SK-N-SH treated with all-trans-retinoic acid at 6 μM for 48 hours (cell line): ENCODE measurements at regions not wholly inside any gene's neighbourhood (a gene's known extent, or its start where the extent isn't known, plus 50 kb on each side); places are given as distances from the start of the nearest gene placed in this dataset.

ENCODE experiments used
- ATAC-seq: fragments of 200-7000 bp; cut with Tn5 transposase; 3 replicates; pipeline ENCODE4 v1.9.1; 2020; ENCODE audit warnings: mild to moderate bottlenecking, moderate library complexity
- ARNTL ChIP-seq: fragments of 450-650 bp; formaldehyde crosslinking; IDR thresholded peaks from 2 replicates; pipeline ENCODE4 v1.5.0; 2020; ENCODE audit warnings: low read depth, mild to moderate bottlenecking, moderate library complexity, borderline replicate concordance
- BACH2 ChIP-seq: fragments of 250-450 bp; sonication (Bioruptor Pico); IDR thresholded peaks from 2 replicates; pipeline ENCODE4 v1.9.0; 2021; ENCODE audit warnings: mild to moderate bottlenecking, borderline replicate concordance
- ESRRG ChIP-seq: fragments of 250-450 bp; sonication (Bioruptor Pico); IDR thresholded peaks from 2 replicates; pipeline ENCODE4 v1.6.1; 2021; ENCODE audit warnings: mild to moderate bottlenecking
- GLIS3 ChIP-seq: fragments of 250-450 bp; sonication (Bioruptor Pico); IDR thresholded peaks from 2 replicates; pipeline ENCODE4 v1.5.0; 2020; ENCODE audit warnings: mild to moderate bottlenecking, moderate library complexity
- ISL1 ChIP-seq: fragments of 250-450 bp; sonication (Bioruptor Pico); IDR thresholded peaks from 2 replicates; pipeline ENCODE4 v2.1.2; 2022; ENCODE audit warnings: mild to moderate bottlenecking, moderate library complexity
- PPARA ChIP-seq: fragments of 250-450 bp; sonication (Bioruptor Pico); IDR thresholded peaks from 2 replicates; pipeline ENCODE4 v1.5.0; 2020; ENCODE audit warnings: mild to moderate bottlenecking, borderline replicate concordance
- SNAI2 ChIP-seq: fragments of 250-450 bp; sonication (Bioruptor Pico); IDR thresholded peaks from 2 replicates; pipeline ENCODE4 v1.5.0; 2020; ENCODE audit warnings: mild to moderate bottlenecking, moderate library complexity
- TCF4 ChIP-seq: fragments of 250-450 bp; sonication (Bioruptor Pico); IDR thresholded peaks from 2 replicates; pipeline ENCODE4 v1.8.0; 2021; ENCODE audit warnings: mild to moderate bottlenecking, moderate library complexity, borderline replicate concordance
- TOX ChIP-seq: fragments of 250-450 bp; sonication (Bioruptor Pico); IDR thresholded peaks from 2 replicates; pipeline ENCODE4 v1.8.0; 2021; ENCODE audit warnings: mild to moderate bottlenecking, moderate library complexity, borderline replicate concordance
- ZC3H10 ChIP-seq: fragments of 250-450 bp; sonication (Bioruptor Pico); IDR thresholded peaks from 2 replicates; pipeline ENCODE4 v1.5.1; 2021; ENCODE audit warnings: mild to moderate bottlenecking, moderate library complexity
- ZFP30 ChIP-seq: fragments of 450-650 bp; formaldehyde crosslinking; IDR thresholded peaks from 2 replicates; pipeline ENCODE4 v1.5.0; 2022; ENCODE audit warnings: mild to moderate bottlenecking, moderate library complexity
- ZNF565 ChIP-seq: fragments of 450-650 bp; formaldehyde crosslinking; conservative IDR thresholded peaks from 2 replicates; pipeline ENCODE4 v1.5.0; 2020; ENCODE audit warnings: low read depth, mild to moderate bottlenecking, moderate library complexity
- ZNF70 ChIP-seq: fragments of 450-650 bp; formaldehyde crosslinking; IDR thresholded peaks from 2 replicates; pipeline ENCODE4 v1.5.0; 2020; ENCODE audit warnings: mild to moderate bottlenecking, moderate library complexity
- ZNF8 ChIP-seq: fragments of 450-650 bp; formaldehyde crosslinking; IDR thresholded peaks from 2 replicates; pipeline ENCODE4 v1.5.0; 2020; ENCODE audit warnings: mild to moderate bottlenecking, moderate library complexity
- TF ChIP-seq, protein P1 (sequence below): fragments of 250-450 bp; sonication (Bioruptor Pico); IDR thresholded peaks from 2 replicates; pipeline ENCODE4 v1.8.0; 2021; ENCODE audit warnings: low read depth, mild to moderate bottlenecking, moderate library complexity, borderline replicate concordance
- TF ChIP-seq, protein P2 (sequence below): fragments of 250-450 bp; sonication (Bioruptor Pico); IDR thresholded peaks from 2 replicates; pipeline ENCODE4 v1.5.0; 2020; ENCODE audit warnings: mild to moderate bottlenecking, moderate library complexity
- TF ChIP-seq, protein P3 (sequence below): fragments of 250-450 bp; sonication (Bioruptor Pico); IDR thresholded peaks from 2 replicates; pipeline ENCODE4 v1.8.0; 2020; ENCODE audit warnings: mild to moderate bottlenecking, moderate library complexity, borderline replicate concordance
- TF ChIP-seq, protein P4 (sequence below): fragments of 250-450 bp; sonication (Bioruptor Pico); IDR thresholded peaks from 2 replicates; pipeline ENCODE4 v1.5.1; 2020; ENCODE audit warnings: low read depth, mild to moderate bottlenecking, moderate library complexity

DNA sequence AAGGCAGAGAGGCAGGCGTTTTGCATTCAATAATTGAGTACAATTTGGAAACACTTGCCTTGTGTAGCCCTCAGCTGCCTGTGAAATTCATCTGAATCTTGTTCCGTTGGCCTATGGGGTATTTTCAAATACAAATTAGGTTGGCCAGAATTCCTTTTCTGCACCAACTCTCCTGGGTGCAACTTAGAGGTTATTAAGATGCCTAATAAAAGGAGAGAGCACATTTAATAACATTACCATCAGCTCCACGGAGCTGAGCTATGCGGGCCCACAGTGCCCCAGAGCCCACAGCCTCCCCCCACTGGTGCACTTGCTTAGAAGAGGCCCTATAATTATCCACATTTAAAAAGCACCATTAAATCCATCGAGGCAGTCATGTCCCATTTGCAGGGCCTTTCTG is 367.6 kb upstream of the CLINT1 start:
- TF ChIP-seq, protein P1, sequence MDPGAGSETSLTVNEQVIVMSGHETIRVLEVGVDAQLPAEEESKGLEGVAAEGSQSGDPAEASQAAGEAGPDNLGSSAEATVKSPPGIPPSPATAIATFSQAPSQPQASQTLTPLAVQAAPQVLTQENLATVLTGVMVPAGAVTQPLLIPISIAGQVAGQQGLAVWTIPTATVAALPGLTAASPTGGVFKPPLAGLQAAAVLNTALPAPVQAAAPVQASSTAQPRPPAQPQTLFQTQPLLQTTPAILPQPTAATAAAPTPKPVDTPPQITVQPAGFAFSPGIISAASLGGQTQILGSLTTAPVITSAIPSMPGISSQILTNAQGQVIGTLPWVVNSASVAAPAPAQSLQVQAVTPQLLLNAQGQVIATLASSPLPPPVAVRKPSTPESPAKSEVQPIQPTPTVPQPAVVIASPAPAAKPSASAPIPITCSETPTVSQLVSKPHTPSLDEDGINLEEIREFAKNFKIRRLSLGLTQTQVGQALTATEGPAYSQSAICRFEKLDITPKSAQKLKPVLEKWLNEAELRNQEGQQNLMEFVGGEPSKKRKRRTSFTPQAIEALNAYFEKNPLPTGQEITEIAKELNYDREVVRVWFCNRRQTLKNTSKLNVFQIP = no peak
- TF ChIP-seq, protein P2, sequence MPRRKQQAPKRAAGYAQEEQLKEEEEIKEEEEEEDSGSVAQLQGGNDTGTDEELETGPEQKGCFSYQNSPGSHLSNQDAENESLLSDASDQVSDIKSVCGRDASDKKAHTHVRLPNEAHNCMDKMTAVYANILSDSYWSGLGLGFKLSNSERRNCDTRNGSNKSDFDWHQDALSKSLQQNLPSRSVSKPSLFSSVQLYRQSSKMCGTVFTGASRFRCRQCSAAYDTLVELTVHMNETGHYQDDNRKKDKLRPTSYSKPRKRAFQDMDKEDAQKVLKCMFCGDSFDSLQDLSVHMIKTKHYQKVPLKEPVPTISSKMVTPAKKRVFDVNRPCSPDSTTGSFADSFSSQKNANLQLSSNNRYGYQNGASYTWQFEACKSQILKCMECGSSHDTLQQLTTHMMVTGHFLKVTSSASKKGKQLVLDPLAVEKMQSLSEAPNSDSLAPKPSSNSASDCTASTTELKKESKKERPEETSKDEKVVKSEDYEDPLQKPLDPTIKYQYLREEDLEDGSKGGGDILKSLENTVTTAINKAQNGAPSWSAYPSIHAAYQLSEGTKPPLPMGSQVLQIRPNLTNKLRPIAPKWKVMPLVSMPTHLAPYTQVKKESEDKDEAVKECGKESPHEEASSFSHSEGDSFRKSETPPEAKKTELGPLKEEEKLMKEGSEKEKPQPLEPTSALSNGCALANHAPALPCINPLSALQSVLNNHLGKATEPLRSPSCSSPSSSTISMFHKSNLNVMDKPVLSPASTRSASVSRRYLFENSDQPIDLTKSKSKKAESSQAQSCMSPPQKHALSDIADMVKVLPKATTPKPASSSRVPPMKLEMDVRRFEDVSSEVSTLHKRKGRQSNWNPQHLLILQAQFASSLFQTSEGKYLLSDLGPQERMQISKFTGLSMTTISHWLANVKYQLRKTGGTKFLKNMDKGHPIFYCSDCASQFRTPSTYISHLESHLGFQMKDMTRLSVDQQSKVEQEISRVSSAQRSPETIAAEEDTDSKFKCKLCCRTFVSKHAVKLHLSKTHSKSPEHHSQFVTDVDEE = no peak
- TF ChIP-seq, protein P3, sequence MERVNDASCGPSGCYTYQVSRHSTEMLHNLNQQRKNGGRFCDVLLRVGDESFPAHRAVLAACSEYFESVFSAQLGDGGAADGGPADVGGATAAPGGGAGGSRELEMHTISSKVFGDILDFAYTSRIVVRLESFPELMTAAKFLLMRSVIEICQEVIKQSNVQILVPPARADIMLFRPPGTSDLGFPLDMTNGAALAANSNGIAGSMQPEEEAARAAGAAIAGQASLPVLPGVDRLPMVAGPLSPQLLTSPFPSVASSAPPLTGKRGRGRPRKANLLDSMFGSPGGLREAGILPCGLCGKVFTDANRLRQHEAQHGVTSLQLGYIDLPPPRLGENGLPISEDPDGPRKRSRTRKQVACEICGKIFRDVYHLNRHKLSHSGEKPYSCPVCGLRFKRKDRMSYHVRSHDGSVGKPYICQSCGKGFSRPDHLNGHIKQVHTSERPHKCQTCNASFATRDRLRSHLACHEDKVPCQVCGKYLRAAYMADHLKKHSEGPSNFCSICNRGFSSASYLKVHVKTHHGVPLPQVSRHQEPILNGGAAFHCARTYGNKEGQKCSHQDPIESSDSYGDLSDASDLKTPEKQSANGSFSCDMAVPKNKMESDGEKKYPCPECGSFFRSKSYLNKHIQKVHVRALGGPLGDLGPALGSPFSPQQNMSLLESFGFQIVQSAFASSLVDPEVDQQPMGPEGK = no peak
- TF ChIP-seq TOX (CRISPR knock-in tag) (no peak), ESRRG (CRISPR knock-in tag) (no peak)
- TF ChIP-seq, all 23 proteins: peak for 0
- no peak for ATAC-seq

DNA sequence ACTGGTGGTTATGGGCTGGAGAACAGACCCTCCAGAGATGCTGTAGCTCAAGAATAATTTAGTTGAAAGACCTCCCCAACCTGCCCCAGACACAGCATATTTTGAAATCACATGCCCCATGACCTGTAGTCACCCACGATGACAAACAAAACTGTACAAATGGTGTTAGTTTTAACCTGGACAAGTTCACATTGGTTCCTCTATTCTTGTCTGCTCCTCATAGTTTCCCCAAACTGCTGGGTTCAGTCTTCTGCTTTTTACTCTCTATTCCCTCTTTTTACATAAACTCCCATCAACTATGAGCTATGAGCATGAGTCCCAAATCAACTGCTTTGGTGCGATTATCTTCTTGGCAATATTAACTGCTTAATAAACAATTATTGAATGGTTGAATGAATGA is 365.3 kb upstream of the CLINT1 start:
- no peak for ATAC-seq
- TF ChIP-seq BACH2 (CRISPR knock-in tag) (no peak), TOX (CRISPR knock-in tag) (no peak), ZC3H10 (CRISPR knock-in tag) (no peak), PPARA (no peak), TCF4 (CRISPR knock-in tag) (no peak), SNAI2 (CRISPR knock-in tag) (no peak), ARNTL (CRISPR knock-in tag) (no peak), ZFP30 (CRISPR knock-in tag) (no peak), GLIS3 (CRISPR knock-in tag) (no peak), ZNF70 (no peak), ZNF8 (CRISPR knock-in tag) (no peak)
- TF ChIP-seq, protein P3 = no peak

DNA sequence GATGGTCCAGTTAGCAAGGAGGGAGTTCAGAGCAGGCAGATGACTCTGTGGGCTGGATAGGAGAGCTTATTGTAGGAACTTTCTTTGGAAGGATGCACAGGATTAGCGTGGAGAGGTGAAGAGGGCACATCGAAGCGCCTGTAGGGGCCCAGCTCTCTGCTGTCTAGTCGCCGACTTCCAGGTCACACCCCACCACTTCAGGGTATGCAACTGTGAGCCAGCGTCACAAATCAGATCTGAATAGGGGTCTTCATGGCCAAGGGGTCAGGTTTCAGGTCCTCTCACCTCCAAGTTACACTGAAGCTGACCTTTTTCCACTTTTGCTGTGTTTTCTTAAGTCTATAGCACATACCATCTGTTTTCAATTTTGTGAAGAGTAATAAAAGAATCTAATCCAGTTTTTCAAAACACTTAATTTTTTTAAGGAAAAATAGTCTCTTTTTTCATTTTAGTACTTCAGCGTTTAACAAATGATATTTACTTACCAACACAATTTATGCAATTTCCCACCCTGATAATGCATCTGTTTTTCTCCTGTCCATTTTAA is 364.2 kb upstream of the CLINT1 start:
- TF ChIP-seq, protein P3 = no peak
- no peak for ATAC-seq

DNA sequence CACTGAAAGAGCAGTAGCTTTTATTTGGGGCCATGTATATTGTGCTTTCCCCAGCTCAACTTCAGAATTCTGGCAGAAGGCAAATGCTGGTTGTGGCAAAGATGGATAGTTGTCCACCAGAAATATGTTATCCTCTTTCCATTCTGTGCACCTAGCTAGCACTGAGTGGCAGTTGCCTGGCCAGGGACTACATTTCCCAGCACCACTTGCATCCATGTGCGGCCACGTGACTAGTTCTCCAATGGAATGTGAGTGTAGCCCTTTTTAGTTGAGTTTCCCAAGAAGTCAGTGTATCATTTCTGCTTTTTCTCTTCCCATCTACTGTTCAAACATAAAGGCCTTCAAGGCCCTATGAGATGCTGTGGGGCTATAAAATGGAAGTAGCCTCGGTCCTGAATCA is 354.0 kb upstream of the CLINT1 start:
- peak; percentile 46; the same call in 1 of the 3 replicates for ATAC-seq
- TF ChIP-seq TCF4 (CRISPR knock-in tag) (no peak), BACH2 (CRISPR knock-in tag) (no peak), ZNF565 (CRISPR knock-in tag) (no peak), ARNTL (CRISPR knock-in tag) (no peak), ESRRG (CRISPR knock-in tag) (no peak), GLIS3 (CRISPR knock-in tag) (no peak), ZNF8 (CRISPR knock-in tag) (no peak), SNAI2 (CRISPR knock-in tag) (no peak), PPARA (no peak), ISL1 (no peak)
- TF ChIP-seq, protein P2 = no peak
- TF ChIP-seq, protein P3 = no peak
- TF ChIP-seq, protein P4, sequence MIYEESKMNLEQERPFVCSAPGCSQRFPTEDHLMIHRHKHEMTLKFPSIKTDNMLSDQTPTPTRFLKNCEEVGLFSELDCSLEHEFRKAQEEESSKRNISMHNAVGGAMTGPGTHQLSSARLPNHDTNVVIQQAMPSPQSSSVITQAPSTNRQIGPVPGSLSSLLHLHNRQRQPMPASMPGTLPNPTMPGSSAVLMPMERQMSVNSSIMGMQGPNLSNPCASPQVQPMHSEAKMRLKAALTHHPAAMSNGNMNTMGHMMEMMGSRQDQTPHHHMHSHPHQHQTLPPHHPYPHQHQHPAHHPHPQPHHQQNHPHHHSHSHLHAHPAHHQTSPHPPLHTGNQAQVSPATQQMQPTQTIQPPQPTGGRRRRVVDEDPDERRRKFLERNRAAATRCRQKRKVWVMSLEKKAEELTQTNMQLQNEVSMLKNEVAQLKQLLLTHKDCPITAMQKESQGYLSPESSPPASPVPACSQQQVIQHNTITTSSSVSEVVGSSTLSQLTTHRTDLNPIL (CRISPR knock-in tag) = no peak
